ENCODE measurements at regions not wholly inside any gene's neighbourhood (a gene's known extent, or its start where the extent isn't known, plus 50 kb on each side); places are given as distances from the start of the nearest gene placed in this dataset.
"Not testable (repeated sequence)": the region's sequence is repeated elsewhere in the genome, so short reads cannot be mapped to it uniquely, and the experiment has no call there.

DNA sequence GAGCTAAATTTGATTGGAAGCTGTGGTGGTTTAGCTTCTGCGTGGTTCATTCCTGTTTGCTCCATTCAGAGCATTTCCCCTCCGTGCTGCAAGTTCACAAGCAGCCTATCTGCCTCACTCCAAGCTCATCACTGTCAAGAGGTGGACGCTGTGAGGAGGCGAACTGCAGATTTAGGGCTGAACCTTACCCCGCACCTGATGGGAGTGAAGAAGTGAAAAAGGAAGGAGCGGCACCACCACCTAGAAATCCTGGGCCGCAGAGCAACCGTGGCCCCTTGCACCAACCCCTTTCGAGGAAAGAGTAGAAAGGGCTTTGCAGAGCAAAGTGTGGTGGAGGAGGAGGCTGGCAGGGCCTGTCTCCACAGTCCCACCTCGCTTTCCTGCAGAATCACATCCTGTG is 117.4 kb downstream of the IER5 start:
- no peak for DNase-seq

- peak; percentile 1 for DNase-seq
These were observed 118.0 kb downstream of the IER5 start for GRCh38 chr1:181206513-181206912.

GRCh38 chr1:181206979-181207790 is 118.7 kb downstream of the IER5 start:
- DNase-seq: no peak

GRCh38 chr1:181208083-181208482 is 119.6 kb downstream of the IER5 start:
- DNase-seq: no peak

- no peak for DNase-seq
These were observed 120.5 kb downstream of the IER5 start for GRCh38 chr1:181208967-181209366.

GRCh38 chr1:181213056-181213455 is 124.6 kb downstream of the IER5 start:
- no peak for DNase-seq

DNA sequence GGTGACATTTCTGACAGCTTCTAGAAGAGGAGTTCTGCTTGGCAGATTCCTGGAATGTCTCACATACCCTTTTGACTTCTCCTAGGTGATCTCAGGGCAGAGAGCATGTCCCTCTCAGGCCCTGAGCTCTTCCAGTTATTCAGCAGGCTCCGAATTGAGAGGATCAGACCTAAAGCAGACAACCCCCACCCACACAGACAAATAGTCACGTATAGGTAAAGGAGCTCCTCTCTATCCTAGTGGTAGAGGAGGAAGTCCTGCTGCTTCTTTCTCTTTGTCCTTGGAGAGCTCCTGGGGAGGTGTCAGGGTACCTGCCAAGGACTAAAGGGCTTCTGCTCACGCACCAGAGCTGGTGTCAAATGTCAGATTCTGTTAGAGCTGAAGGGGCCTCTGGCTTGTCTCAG is 128.1 kb downstream of the IER5 start:
- DNase-seq: no peak

DNA sequence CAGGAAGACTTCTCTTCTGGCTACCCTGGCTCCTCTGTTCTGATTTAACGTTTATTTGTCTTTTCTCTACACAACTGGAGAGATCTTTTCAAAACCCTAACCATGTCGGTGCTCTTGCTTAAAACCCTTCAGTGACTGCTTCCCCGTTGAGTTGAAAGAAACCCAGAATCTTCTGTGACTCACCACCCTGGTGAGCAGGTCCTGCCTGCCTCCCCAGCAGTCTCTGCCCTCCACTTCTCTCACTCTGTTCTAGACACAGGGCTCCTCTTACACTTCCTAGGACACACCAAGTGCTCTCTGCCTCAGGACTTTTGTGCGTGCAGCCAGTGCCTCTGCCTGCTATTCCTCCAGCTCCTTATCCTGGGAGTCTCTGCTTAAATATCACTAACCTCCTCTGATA is 131.4 kb downstream of the IER5 start:
- no peak for DNase-seq

GRCh38 chr1:181221078-181221477 is 132.6 kb downstream of the IER5 start:
- DNase-seq: no peak

DNA sequence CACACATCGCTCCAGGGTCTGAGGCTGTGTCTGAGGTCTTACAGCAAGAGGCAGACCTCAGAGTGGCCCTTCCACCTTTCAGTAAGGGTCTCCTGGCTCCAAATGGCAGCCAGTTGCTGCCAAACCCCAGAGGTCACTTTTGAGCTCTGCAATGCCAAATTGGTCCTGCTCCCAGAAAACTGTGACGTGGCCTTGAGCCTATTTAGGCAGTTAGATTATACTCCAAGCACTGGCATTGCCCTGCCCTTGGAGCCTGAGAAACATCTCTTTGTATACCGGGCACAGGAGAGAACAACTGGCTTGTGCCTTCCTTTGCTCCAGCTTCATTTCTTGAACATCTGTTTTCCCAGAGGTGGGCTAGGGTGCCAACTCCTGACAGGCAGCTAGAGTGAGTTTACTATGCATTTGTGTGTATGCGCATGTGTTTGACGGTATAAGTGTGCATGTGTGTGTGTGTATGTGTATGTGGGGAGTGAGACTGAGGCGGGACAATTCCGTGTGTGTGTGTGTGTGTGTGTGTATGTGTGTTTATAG is 134.5 kb downstream of the IER5 start:
- DNase-seq: no peak

DNA sequence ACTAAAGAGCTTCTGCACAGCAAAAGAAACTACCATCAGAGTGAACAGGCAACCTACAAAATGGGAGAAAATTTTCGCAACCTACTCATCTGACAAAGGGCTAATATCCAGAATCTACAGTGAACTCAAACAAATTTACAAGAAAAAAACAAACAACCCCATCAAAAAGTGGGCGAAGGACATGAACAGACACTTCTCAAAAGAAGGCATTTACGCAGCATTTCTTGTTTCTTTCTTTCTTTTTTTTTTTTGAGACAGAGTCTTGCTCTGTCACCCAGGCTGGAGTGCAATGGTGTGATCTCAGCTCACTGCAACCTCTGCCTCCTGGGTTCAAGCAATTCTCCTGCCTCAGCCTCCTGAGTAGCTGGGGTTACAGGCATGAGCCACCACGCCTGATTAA is 138.2 kb downstream of the IER5 start:
- not testable (repeated sequence) for DNase-seq

DNA sequence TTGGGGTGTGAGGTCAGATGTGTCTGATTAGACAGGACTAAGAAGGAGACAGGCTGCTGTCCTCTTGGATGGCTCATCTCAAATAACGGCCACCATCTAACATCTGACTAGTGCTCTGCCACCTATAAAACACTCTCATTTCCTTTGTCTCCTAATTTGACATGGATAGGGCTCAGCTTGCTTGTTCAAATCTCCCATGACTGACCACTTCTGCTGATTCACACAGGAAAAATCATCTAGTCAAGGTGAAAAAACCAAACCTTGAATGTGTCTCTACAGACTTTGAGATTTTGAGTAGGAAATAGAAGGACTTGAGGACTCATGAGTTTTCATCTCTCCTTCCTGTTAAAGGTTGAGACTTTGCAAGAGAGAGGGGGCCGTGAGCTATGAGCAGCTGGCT is 150.6 kb downstream of the IER5 start:
- no peak for DNase-seq

DNA sequence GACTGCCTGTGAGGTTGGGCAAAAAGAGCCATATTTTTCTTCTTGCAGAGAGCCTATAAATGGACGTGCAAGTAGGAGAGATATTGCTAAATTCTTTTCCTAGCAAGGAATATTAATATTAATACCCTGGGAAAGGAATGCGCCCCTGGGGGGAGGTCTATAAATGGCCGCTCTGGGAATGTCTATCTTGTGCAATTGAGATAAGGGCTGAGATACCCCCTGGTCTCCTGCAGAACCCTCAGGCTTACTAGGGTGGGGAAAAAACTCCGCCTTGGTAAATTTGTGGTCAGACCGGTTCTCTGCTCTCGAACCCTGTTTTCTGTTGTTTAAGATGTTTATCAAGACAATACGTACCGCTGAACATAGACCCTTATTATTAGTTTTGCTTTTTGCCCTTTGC is 157.8 kb downstream of the IER5 start:
- DNase-seq: not testable (repeated sequence)

GRCh38 chr1:181248361-181248760 is 159.9 kb downstream of the IER5 start:
- not testable (repeated sequence) for DNase-seq

GRCh38 chr1:181249186-181249585 is 160.7 kb downstream of the IER5 start:
- no peak for DNase-seq

- no peak for DNase-seq
These were observed 161.5 kb downstream of the IER5 start for GRCh38 chr1:181250038-181250437.

DNA sequence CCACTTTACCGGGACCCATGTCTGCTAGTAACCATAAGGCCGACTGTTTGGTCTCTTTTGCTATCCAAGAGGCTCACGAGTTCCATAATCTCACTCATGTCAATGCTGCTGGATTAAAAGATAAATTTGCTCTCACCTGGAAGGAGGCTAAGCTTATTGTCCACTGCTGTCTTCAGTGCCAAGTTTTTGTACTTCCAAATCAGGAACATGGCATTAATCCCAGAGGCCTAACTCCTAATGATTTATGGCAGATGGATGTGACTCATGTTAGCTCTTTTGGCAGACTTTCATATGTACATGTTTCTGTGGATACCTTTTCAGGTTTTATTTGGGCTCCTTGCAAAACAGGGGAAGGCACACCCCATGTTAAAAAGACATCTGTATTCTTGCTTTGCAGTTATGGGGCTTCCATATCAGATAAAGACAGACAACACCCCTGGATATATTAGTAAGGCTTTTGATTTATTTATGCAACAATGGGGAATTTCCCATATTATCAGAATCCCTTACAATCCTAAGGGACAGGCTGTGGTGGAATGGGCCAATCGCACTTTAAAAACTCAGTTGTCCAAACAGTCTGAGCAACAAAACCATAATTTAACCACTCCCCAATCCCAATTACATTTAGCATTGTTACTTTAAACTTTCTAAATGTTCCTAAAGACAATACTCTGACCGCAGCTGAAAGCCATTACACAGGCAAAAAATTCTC is 162.7 kb downstream of the IER5 start:
- DNase-seq: no peak

DNA sequence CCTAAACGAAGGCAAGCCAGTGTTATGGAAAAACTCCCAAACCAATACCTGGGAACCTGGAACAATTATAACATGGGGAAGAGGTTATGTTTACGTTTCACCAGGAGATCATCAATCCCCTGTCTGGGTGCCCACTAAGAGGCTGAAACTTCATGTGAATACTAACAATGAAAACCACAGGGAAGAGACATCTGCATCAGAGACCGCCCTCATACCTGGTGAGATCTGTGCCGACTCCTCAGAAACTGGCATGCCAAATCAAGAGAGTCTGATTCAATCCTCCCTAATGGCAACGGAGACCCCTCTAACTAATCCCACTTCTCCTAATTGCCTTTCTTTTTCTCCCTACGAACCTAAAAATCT is 163.2 kb downstream of the IER5 start:
- no peak for DNase-seq

DNA sequence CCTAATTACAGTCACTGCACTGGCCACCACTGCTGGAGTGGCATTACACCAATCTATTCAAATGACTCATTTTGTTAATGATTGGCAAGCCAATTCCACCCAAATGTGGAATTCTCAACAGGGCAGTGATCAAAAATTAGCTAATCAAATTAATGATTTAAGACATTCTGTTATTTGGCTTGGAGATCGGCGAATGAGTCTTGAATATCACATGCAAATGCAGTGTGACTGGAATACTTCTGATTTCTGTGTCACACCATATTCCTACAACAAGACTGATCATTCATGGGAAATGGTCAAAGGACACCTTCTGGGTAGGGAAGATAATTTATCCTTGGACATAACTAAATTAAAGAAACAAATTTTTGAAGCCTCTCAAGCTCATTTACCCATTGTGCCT is 165.1 kb downstream of the IER5 start:
- DNase-seq: not testable (repeated sequence)

DNA sequence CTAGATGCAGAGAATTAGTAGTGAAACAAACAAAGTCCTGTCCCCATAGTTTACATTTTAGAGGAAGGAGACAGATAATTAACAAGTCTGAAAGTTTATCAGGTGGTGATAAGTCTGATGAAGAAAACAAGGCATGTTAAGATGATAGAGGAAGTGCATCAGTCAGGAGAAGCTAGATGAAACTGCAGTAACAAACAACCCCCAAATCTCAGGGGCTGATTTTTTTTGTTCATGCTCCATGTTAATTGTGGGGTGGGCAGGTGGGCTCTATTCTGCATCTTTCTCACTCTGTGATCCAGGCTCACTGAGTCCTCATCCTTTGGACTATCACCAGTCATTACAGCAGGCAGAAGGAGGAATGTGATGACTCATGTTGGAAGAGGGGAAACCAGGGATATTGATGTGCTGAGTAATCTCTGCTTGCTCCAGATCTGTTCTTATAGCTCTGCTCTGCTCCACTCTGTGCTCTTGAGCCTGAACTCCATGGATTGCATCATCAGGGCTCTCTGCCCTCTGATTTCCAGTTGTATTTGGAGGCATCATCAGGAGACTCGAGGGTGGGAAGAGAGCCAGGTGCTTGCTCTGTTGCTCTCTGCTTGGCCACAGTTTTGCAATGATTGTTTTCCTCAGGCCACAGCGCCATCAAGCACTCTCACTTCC is 166.9 kb downstream of the IER5 start:
- DNase-seq: no peak

GRCh38 chr1:181257117-181257516 is 168.6 kb downstream of the IER5 start:
- no peak for DNase-seq

GRCh38 chr1:181259026-181259745 is 170.7 kb downstream of the IER5 start:
- DNase-seq: no peak

DNA sequence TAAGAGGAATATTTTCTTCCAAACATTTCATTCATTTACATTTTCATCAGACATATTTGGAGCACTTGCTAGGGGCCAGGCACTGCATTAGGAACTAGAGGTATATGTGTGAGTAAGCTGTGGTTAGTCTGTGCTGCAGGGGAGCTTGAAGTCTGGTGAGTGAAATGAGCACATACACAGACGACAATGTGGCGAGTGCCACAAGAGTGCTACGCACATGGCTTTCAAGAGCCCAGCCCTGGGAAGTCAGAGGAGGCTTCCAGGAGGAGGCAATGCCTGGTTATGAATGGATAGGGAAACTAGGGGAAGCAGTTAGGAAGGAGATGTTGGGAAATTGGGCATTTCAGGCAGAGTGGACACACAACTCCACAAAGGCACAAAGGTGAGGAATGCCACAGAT is 171.8 kb downstream of the IER5 start:
- no peak for DNase-seq

All from NCI-H748 treated with DMSO at 0.1 percent for 48 hours (cell line).